ENCODE measurements at regions not wholly inside any gene's neighbourhood (a gene's known extent, or its start where the extent isn't known, plus 50 kb on each side); places are given as distances from the start of the nearest gene placed in this dataset.

DNA sequence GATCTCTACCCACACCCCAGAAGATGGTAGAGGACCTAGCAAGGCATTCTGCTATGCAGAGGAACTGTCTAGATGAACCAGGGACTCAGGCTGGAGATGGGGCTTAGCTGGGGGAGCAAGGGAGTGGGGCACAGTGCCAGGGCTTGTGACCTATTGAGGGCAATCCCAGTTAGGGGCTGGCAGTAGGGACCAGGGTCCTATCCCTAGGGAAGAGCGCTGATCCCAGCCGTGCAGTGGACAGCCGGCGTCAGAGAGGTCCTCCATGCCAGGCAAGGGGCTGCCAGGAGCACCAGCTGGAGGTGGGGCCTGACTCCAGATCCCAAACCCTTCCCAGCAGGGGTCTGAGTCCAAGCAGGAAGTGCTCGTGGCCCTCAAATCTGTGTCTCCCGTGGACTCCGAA lies 52.7 kb upstream of the NEURL1B start:
- DNase-seq (ENCODE audit: low read depth): no peak

DNA sequence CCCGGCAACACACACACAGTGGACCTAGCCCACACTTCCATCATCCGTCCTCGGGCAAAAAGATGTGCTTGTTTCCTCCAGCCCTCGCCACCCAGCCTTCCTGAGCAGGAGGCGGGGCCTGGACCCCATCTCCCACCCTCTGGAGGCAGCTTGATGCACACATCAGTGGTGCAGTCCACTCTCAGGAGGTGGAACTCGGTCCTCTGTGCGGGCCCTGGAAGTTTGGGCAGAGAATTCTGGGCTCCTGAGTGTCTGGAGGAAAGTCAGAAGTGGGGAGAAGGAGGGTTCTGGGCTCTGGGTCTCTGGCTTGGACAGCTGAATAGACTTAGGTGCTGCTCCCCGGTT lies 54.0 kb upstream of the NEURL1B start:
- no peak for DNase-seq (ENCODE audit: low read depth)

DNA sequence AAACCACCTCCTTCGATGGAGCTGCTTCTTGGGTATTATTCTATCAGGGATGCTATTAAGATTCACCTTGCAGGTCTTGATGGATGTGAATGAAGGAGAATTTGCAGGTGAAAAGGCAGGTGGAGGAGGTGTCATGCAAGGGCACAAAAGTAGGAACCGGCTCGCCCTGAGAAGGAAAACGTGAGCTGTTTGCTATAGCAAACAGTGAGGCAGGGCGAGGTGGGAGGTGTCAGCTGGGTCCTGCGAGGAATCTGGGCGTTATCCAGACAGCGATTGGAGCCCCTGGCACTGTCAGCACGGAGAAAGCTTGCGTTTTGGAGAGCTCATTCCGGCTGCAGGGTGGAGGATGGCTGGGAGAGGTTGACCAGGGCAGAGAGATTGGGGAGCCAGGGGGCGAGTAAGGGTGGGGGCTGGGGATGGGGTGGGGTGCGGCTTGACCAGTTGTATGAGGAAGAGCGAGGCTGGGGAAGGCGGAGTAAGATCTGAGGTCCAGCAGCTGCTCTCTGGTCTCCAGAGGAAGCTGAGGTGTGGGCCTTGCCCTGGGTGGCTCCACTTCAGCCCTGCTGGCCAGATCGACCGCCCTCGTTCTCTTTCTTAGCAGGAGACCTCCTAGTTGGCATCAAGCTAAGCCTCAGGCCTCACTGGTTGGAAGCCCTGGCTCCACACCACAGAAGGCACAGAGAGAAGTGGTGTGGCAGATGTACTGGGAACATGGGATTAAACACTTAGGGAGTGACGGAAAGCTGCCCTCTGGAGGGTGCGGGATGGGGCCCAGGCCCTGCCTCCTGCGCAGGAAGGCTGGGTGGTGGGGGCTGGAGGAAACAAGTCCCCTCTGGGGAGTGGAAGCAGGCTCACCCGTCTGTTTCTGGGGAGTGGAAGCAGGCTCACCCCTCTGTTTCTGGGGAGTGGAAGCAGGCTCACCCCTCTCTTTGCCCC lies 54.7 kb upstream of the NEURL1B start:
- DNase-seq (ENCODE audit: low read depth): no peak

DNA sequence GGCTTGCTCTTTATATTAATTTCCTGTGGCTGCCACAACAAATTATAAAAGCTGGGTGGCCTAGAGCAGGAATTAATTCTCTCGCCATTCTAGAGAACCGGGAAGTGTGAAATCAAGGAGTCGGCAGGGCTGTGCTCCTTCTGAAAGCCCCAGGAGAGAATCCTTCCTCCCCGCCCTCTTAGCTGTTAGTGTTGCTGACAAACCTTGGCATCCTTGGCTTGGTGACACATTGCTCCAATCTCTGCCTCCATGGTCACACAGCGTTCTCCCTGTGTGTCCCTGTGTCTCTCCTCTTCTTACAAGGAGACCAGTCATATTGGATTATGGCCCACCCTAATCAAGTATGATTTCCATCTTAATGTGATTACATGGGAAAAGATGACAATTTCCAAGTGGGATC lies 55.9 kb upstream of the NEURL1B start:
- DNase-seq (ENCODE audit: low read depth): no peak

DNA sequence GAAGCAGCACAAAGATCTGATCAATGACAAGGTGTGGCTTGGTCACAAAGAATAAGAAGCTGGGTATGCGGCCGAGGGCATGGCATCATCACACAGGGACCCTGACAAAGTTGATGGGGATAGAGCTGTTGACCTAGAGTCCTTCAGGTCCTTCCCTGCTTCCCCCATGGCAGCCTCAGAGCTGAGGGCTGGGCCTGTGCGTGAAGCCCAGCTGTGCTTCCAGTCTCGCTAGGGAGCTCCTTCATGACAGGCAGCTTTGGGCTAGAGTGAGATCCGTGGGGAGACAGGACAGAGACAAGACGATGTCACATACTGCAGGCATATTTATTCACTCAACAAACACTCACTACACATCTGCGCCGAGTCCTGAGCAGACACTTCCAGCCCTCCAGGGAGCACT lies 56.4 kb upstream of the NEURL1B start:
- DNase-seq (ENCODE audit: low read depth): no peak

DNA sequence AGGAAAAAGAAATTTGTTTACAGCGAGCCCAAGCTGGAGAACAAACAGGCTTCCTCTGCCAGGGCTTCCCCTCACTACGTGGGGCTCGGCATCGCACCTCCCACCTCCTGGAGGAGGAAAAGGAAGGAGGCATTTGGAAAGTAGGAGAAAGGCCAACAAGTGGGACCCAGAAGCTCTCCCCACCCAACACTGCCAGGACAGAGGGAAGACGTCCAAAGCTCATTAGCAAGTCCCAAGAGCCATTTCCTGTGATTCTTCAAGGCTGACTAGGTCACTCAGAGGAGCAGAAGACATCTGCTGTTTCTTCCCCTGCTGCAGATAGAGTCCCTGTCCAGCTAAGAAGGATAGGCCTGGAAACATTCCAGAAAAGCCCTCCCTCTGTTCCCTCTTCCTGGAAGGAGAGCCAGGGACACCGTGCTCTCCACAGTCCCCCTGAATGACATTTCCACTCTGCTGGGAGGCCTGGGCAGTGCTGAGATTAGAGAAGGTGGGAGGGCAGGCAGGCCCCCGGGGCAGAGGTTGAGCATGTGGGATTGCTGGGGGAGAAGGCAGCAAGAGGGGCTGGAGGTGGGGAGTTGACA lies 57.0 kb upstream of the NEURL1B start:
- no peak for DNase-seq (ENCODE audit: low read depth)

DNA sequence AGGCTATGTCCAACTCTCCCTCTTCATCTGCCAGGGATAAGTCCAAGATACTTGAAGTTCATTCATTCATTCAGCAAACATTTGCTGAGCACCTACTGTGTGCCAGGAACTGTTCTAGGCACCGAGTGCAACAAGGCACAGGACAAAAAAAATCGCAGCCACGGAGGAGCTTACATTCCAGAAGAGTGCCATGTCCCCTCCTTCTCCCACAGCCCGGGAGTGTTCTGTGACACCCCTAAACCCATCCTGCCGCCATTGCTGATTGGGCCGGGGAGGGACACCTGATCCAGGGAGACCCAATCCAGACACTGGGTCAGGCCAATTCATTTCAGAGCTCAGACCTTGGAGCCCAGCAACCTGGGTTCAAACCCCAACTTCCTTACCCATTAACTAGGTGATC lies 58.1 kb upstream of the NEURL1B start:
- no peak for DNase-seq (ENCODE audit: low read depth)

DNA sequence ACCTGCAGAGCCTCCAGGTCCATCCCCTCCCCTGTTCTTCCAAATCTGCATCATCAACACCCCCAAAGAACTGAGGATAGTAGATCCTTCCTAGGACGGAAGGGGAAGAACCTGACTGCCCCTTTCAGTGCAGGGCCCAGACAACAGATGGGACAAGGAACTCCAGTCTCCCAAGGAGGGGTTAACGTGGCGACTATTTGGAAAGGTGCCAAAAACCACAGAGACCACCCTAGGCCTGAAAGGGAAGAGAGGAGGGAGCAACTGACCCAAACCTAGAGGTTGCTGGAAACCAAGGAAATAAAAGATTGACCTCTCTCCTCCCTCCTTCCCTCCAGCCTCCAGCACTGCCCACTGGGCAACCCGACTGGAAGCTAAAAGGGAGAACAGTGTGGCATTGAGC lies 59.7 kb upstream of the NEURL1B start:
- DNase-seq (ENCODE audit: low read depth): no peak

DNA sequence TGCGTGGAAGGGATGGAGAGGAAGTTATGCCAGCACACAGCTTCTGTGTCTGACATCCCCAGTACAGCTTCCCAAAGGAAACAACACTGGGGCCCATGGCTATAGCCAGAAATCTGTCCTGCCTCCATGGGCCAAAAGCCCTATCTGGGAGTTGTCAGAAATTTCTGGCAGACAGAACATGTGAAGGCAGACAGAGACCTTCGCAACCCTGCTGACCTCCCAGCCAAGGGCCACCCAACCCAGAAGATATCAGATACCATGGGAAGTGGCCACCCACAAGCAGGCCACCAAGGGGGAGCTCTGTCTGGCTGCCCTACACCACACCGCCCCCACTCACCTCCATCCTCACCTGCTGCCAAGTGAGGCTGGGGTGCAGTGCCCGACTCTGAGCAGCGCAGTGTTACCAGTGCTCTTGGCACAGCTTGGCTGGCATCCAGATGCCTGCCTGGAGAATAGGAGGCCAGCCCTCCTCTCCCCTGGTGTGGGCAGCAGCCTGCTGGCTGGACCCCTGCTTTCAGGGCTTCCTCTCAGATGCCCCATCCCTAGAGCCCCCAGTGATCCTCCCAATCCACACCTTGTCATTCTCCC lies 61.6 kb upstream of the NEURL1B start:
- no peak for DNase-seq (ENCODE audit: low read depth)

DNA sequence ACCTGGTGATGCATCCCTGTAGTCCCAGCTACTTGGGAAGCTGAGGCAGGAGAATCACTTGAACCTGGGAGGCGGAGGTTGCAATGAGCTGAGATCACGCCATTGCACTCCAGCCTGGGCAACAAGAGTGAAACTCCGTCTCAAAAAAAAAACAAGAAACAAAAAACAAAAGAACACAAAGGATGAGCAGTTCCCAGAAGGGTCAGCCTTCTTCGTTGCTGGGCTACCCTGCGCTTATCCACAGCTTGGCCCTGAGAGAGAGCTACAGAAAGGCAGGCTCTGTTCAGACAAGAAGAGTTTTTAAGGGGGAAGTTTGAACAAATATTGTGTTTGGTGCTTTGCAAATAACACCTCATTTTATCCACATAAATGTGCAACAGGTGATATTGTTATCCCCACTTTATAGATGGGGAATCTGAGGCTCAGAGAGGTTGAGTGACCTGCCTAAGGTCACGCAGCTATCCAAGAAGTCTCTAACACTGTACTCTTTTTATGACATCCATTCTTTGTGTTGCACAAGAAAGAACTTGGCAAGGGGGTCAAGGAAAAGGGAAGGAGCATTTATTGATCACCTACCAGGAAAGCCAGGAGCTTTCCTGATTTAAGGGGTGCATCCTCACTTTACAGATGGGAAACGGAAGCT lies 63.7 kb upstream of the NEURL1B start:
- DNase-seq (ENCODE audit: low read depth): no peak

DNA sequence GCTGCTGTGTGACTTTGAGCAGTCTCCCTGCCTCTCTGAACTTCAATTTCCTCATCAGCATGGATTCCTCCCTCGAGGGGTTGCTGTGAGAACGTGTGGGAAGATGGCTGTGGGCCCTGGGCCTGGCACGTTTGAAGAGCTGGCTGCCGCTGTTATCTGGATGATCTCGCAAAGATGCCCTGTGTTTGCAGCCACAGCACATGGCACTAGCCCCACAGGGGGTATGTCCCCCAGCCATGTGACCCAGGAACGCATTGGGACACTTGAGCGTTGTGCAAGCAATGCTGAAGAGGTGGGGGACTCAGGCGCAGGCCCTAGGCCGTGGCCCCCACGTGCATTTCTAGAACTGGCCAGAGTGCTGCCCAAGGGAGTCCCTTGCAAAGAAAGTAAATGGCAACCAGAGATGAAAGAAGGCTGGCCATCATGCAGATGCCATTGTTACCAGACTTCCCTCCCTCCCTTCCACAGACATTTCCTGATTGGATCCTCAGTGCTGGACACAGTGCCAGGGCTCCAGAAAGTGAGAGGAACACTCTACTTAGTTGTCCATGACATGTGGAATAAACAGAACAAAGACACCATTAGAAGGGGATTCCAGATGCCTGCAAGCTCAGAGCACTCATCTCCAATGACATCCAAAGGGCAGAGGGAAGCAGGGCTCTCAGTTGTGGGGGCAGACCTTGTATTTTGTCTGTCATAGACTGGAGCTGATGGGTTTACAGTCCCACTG lies 65.1 kb upstream of the NEURL1B start:
- DNase-seq (ENCODE audit: low read depth): no peak

DNA sequence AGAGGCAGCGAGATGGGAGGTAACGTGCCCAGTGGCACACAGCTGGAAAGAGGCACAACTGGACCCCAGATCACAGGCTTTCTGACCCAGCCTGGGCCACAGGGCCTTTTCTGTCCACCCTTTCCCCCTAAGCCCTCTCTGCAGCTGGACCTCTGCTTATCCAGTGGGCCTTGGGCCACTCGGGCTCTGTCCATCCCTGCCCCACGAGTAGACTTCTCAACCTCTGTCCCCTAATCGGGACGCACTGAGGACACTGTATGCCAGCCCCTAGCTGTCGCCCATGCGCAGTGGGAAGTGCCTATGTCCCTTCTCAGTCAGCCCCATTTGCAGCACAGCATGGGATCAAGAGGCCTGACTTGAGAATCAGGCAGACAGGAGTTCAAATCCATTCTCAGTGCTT lies 65.6 kb upstream of the NEURL1B start:
- no peak for DNase-seq (ENCODE audit: low read depth)

DNA sequence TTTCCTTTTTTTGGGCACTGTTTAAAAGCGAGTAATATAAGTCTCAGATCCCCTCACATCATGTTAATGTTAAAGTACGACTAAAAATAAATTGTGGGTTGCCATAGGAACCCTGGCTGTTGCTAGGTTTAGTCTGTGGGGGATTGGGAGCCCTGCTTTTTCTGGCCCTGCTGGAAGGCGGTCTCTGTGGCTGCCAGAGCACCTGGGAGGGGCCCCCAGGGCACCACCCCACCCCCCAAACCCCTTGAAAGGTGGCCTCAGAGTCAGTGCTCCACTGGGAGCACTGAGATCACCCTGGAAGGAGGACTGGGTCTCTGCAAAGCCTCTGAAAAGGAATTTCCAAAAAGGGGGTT lies 66.2 kb upstream of the NEURL1B start:
- no peak for DNase-seq (ENCODE audit: low read depth)

DNA sequence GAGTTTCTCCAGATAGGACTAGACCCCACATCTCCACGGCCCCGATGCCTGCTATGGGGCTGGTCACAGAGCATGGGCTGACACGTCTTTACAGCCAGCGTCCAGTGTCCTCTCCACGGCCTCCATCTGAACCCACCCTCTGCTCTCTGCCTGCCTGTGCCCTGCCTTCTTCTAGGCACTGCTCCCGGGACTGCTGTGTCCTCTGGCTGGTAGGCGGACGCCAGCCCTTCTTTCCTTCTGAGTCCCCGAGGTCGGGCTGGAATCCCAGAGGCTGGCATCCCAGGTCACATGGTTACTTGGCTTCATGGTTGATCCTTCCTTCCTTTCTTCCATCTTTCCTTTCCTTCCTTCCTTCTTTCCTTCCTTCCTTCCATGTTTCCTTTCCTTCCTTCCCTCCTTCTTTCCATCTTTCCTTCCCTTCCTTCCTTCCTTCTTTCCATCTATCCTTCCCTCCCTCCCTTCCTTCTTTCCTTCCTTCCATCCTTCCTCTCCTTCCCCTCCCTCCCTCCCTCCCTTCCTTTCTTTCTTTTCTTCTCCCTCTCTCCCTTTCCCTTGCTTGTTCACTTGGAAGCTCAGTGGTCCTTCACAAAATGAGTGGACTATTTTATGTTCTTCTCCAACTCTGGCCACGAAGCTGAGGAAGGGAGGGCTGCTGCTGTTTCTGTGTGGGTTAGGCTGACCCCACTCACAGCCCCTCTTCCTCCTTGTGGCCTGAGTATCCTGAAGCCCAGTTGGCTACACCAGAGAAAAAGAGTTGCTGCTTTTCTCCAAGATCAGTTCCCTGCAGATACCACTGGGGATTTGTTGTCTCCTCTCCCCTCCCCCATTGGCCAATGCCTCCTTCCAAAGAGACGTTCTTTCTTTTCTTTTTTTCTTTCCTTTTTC lies 66.8 kb upstream of the NEURL1B start:
- DNase-seq (ENCODE audit: low read depth): no peak

DNA sequence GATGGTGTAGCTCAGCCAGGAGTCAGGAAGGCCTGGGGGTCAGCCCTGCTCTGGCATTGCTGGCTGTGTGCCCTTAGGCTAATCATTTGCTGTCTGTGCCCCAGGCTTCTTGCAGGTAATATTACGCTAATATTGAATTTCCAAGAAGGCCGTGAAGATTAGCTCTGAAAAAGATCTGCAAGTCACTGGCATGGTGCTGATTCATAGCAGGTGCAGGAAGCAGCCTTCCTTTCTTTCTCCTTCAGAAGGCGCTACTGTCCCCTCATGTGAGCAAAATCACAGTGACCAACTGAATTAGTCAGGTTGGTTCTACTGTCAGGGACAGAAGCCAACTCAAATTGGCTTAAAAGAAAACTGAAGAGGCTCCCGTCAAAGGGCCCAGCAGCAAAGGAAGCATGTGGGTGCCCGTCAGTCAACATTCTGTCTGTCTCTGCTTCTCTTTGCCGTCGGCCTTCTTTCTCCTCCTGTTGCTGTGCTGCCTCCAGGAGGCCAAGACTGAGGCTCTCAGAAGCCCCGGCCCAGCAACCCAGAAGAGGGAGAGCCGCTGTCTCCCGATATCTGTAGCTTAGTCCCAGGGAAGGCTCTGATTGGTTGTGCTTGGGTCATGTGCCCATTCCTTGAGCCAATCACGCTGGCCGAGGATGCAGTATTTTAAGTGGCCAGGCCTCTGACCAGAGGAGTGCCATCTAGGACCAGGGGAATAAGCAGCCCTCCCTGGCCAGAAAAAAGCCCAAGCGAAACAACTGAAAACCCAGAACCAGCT lies 67.8 kb upstream of the NEURL1B start:
- DNase-seq (ENCODE audit: low read depth): no peak

DNA sequence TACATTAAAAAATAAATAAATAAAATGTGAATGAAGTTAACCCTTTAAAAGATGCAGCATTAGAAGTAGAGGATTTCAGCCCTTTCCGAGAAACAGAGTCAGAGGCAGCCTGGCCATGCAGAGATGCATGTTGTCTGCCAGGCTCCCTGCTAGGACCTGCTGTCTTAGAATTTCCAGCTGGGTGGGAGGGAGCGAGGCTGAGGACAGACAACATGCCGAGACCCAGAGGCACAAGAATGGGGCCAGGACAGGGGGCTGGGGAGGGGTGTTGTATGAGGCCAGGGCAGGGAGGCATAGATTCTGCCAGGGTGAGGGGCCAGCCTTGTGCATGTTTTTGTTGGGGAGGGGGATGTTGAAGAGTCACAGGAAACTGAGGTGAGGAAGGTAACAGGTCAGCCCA lies 68.6 kb upstream of the NEURL1B start:
- no peak for DNase-seq (ENCODE audit: low read depth)

DNA sequence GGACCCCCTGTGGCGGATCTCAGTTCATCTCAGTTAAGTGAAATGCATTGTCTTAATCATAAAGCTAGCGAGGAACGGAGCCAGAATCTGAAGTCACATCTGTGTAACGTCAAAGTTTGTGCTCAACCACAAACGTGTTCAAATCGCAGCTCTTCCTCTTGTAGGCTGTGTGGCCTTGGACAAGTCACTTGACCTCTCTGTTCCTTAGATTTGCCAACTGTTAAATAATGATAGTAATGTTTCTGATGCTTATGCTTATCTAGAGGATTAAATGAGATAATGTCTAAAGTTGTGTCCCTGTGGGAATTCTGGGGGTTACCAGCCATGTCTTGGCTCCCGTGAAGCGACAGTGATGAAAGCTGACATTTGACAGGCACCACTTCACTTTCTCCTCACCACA lies 69.2 kb upstream of the NEURL1B start:
- no peak for DNase-seq (ENCODE audit: low read depth)

DNA sequence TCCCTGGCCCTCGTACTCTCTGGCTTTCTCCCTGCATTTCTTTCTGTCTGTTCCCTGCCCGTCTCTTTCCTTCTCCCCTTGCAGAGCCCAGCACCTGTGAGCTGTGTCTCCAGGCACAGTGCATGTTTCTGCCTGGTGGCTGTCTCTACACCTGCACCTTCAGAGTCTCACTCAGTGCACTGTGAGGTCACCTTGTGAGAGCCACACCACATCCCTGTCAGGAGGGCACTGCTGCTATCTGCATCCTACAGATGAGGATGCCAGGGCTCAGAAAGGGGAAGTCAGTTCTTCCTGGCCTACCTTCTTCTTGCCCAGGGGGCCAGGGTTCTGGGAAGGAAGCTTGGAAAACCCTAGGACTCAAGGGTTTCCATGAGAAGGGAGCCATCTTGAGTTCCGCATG lies 69.7 kb upstream of the NEURL1B start:
- DNase-seq (ENCODE audit: low read depth): no peak

DNA sequence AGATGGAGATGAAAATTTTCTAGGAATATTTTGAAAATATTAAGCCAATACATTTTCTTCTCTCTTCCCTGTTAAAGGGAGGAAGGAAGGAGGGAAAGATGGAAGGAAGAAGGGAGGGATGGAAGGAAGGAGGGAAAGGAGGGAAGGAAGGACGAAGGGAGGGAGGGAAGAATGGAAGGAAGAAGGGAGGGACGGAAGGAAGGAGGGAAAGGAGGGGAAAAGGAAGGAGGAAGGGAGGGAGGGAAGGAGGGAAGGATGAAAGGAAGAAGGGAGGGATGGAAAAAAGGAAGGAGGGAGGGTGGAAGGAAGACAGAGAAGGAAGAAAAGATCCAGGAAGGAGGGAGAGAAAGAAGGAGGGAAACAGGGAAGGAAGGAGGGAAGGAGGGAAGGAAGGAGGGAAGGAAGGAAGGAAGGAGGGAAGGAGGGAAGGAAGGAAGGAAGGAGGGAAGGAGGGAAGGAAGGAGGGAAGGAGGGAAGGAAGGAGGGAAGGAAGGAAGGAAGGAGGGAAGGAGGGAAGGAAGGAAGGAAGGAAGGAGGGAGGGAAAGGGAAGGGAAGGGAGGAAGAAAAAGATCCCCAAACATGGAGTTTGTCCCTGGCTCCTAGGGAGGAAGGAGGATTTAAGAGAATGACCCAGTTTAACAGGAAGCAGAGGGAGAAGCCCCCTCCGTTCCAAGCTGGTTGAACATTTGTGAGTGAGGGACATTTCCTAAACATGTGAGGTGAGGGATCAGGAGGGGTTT lies 70.3 kb upstream of the NEURL1B start:
- DNase-seq (ENCODE audit: low read depth): no peak

Measured in M059J (cell line).